ENCODE measurements at regions not wholly inside any gene's neighbourhood (a gene's known extent, or its start where the extent isn't known, plus 50 kb on each side); places are given as distances from the start of the nearest gene placed in this dataset.
A peak's percentile ranks its signal among the peaks of the same experiment; 100 is the strongest.
"Not testable (repeated sequence)": the region's sequence is repeated elsewhere in the genome, so short reads cannot be mapped to it uniquely, and the experiment has no call there.

GRCh38 chr3:163518065-163518464 lies 1560.2 kb downstream of the SI start:
- DNase-seq (ENCODE audit: extremely low read depth, low read depth) = no peak
- TF ChIP-seq, protein P1, sequence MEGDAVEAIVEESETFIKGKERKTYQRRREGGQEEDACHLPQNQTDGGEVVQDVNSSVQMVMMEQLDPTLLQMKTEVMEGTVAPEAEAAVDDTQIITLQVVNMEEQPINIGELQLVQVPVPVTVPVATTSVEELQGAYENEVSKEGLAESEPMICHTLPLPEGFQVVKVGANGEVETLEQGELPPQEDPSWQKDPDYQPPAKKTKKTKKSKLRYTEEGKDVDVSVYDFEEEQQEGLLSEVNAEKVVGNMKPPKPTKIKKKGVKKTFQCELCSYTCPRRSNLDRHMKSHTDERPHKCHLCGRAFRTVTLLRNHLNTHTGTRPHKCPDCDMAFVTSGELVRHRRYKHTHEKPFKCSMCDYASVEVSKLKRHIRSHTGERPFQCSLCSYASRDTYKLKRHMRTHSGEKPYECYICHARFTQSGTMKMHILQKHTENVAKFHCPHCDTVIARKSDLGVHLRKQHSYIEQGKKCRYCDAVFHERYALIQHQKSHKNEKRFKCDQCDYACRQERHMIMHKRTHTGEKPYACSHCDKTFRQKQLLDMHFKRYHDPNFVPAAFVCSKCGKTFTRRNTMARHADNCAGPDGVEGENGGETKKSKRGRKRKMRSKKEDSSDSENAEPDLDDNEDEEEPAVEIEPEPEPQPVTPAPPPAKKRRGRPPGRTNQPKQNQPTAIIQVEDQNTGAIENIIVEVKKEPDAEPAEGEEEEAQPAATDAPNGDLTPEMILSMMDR (IDR thresholded peaks at IDR 0.05; ENCODE audit: low read depth, low read length) = no peak

GRCh38 chr3:163513149-163513657 lies 1565.1 kb downstream of the SI start:
- TF ChIP-seq, protein P1 (IDR thresholded peaks at IDR 0.05; ENCODE audit: low read depth, low read length) = no peak
- DNase-seq (ENCODE audit: extremely low read depth, low read depth) = no peak

GRCh38 chr3:163508206-163508605 lies 1570.1 kb downstream of the SI start:
- DNase-seq (ENCODE audit: extremely low read depth, low read depth) = no peak

GRCh38 chr3:163504974-163505373 lies 1573.3 kb downstream of the SI start:
- no peak for DNase-seq (ENCODE audit: extremely low read depth, low read depth)
- TF ChIP-seq, protein P1 (IDR thresholded peaks at IDR 0.05; ENCODE audit: low read depth, low read length) = no peak

More at GRCh38 chr3:163508206-163508605, 1570.1 kb downstream of the SI start:
- TF ChIP-seq, protein P1 (IDR thresholded peaks at IDR 0.05; ENCODE audit: low read depth, low read length) = no peak

DNA sequence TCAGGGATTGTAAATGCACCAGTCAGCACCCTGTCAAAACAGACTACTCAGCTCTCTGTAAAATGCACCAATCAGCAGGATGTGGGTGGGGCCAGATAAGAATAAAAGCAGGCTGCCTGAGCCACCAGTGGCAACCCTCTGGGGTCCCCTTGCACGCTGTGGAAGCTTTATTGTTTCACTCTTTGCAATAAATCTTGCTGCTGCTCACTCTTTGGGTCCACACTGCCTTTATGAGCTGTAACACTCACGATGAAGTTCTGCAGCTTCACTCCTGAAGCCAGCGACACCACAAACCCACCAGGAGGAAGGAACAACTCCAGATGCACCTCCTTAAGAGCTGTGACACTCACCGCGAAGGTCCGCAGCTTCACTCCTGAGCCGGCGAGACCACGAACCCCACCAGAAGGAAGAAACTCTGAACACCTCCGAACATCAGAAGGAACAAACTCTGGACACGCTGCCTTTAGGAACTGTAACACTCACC lies 1578.5 kb downstream of the SI start:
- not testable (repeated sequence) for DNase-seq (ENCODE audit: extremely low read depth, low read depth)

DNA sequence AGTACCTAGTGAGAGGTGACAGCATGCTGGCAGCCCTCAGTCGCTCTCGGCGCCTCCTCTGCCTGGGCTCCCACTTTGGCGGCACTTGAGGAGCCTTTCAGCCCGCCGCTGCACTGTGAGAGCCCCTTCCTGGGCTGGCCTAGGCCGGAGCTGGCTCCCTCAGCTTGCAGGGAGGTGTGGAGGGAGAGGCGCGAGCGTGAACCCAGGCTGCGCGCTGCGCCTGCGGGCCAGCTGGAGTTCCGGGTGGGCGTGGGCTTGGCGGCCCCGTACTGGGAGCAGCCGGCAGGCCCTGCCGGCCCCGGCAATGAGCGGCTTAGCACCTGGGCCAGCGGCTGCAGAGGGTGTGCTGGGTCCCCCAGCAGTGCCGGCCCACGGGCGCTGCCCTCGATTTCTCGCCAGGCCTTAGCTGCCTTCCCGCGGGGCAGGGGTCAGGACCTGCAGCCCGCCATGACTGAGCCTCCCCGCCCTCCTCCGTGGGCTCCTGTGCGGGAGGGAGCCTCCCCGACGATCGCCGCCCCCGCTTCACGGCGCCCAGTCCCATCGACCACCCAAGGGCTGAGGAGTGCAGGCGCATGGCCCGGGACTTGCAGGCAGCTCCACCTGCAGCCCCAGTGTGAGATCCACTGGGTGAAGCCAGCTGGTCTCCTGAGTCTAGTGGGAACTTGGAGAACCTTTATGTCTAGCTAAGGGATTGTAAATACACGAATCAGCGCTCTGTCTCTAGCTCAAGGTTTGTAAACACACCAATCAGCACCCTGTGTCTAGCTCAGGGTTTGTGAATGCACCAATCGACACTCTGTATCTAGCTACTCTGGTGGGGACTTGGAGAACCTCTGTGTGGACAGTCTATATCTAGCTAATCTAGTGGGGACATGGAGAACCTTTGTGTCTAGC lies 1579.2 kb downstream of the SI start:
- DNase-seq (ENCODE audit: extremely low read depth, low read depth) = not testable (repeated sequence)

GRCh38 chr3:163491714-163492113 lies 1586.6 kb downstream of the SI start:
- TF ChIP-seq, protein P1 (IDR thresholded peaks at IDR 0.05; ENCODE audit: low read depth, low read length) = no peak
- no peak for DNase-seq (ENCODE audit: extremely low read depth, low read depth)

DNA sequence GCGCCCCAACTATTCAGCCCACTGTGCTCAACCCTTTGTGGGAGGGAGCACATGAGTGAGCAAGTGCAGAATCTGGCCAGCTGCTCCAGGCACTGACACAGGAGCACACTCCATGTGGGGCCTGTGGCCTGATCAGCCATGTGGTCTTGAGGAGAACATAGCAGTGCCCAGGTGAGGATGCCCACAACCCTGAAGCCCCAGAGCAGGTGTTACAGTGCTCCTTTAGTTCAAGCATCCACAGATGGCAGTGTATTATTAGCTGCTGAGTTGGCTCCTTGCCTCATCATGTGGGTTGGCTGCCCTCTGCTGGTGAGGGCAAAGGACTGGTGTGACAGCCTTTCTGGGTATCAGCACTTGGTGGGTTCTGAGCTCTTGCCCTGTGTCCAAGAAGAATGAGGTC lies 1588.2 kb downstream of the SI start:
- peak; percentile 0 for DNase-seq (ENCODE audit: extremely low read depth, low read depth)
- TF ChIP-seq, protein P1 (IDR thresholded peaks at IDR 0.05; ENCODE audit: low read depth, low read length) = peak; percentile 53

Measured in AG09319 (cell line).